NCI-H82 treated with DMSO at 0.1 percent for 48 hours (cell line): ENCODE measurements at regions not wholly inside any gene's neighbourhood (a gene's known extent, or its start where the extent isn't known, plus 50 kb on each side); places are given as distances from the start of the nearest gene placed in this dataset.

ENCODE experiments used
- DNase-seq: peaks from one replicate; lab custom pipeline; 2025; ENCODE audit not compliant: unreplicated experiment; lab: John Stamatoyannopoulos, UW

DNA sequence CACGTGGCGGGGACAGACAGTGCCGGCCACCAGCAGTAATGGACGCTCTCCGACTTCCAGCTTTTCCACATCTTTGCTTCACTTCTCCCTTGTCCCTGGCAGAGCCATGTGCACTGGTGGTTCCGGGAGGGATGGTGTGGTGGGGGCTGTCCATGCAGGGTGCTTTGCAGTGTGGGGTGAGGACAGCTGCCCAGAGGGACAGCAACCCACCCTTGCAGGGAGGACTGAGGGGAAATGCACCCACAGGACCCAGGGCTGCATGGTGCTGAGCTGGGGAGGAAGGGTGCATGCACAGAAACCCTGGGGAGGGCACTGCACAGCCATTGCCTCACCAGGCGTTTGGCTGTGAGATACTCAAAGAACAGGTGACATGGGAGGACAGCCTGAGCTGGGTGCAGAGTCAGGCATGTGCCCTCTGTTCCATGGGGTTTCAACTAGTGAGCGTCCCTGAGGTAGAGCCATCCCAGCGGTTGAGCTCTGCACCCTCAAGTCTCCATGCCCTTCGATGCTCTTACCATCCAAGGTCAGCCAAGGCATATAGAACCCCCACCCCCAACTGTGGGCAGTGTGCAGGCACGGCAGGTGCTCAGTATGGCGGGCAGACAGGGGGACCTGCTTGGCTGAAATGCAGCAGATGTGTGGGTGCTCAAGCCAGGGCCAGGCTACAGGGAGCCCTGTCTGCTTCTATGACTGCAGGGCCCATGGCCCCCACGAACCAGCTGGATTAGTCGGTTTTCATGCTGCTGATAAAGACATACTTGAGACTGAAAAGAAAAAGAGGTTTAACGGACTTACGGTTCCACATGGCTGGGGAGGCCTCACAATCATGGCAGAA, 239.7 kb downstream of the TTLL2 start:
- no peak for DNase-seq

DNA sequence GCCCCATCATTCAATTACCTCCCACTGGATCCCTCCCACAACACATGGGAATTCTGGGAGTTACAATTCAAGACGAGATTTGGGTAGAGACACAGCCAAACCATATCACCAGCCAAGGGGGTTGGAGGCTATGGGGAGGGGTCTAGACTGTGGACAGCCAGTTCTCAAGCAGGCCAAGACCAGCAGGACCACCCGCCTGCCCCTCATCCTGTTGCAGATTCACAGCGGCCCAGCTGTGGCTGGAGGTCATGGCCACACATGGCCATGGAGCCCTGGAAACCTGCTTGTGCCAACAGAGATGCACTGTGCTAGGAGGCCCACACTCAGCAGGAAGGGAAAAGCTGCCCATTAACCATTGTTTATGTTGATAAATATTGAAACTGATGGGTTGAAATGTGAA, 240.5 kb downstream of the TTLL2 start:
- no peak for DNase-seq

DNA sequence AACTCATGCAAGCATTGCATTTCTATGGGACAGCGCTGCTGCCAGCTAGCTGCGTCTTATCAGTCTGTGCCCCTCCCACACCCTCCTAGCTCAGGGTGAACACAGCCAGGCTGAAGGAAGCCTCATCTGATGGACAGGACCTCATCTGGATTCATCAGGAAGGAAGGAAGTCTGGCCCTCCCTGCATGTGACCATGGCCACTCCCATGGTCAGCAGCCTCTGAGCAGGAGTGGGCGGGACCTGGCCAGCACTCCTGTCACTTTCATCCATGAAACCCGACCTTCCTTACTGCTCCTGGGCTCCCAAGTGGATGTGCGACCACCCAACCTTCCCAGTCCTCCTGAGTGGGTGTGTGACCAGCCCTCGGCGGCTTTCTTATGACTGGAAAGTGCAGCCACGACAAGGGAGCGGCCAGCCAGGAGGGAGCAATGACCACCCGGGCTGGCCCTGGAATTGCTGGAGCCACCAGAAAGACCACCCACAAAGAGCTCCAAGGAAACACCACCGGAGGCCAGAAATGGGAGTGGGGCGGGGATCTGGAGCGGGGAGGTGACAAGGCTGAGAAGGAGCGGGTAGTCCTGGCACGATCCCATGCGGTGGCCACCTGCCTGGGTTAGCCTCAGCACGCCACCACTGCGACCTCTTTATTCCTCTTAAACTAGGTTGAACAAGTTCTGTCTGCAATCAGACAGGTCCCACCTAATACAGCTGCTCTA, 241.2 kb downstream of the TTLL2 start:
- DNase-seq: no peak

DNA sequence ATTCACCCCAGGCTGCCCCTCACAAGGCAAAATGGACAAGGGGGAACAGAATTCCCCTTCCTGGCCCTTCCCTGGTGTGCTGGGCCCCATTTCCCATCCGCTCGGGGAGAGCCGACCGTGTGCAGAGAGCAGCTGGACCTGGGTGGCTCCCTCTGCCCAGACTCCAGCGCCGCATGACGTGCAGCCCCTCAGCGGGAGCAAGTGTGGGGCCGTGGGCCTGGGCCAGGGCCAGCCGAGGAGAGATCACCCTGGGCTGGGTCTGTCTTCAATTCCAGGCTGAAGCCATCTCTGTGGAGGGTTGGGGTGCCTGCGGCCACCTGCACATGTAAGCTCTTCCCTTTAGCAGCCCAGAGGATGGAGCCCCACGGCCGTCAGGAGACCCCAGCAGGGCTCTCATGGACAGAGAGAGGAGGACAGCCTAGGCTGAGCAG, 241.8 kb downstream of the TTLL2 start:
- DNase-seq: no peak

GRCh38 chr6:167567142-167568033, 242.5 kb downstream of the TTLL2 start:
- DNase-seq: no peak

DNA sequence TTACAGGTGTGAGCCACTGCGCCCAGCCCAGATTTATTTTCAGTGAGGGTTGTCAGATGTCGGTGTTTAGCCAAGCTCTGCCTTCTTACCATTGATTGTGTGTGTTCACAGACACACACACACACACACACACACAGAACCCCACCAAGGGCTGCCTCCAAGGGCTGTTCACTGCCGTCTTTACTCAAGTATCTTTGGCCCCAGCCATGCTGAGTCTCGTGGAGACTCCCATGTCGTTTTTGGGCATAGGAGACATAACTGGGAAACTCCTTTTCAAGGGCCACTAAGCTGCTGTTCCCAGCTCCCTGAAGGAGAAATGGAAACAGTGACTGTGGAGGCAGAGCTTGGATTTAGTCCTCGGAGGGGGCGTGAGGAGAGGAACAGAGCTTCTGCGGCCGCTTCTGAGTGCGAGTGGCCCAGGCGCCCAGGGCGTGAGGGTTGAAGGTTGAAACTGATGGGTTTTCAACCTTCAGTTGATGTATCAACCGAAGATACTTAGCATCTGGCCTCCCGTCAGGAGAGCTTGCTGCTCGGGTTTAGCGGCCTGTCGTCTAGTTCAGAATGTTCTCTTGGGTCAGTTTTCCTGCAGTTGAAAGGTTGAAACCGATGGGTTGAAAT, 243.6 kb downstream of the TTLL2 start:
- DNase-seq: no peak

DNA sequence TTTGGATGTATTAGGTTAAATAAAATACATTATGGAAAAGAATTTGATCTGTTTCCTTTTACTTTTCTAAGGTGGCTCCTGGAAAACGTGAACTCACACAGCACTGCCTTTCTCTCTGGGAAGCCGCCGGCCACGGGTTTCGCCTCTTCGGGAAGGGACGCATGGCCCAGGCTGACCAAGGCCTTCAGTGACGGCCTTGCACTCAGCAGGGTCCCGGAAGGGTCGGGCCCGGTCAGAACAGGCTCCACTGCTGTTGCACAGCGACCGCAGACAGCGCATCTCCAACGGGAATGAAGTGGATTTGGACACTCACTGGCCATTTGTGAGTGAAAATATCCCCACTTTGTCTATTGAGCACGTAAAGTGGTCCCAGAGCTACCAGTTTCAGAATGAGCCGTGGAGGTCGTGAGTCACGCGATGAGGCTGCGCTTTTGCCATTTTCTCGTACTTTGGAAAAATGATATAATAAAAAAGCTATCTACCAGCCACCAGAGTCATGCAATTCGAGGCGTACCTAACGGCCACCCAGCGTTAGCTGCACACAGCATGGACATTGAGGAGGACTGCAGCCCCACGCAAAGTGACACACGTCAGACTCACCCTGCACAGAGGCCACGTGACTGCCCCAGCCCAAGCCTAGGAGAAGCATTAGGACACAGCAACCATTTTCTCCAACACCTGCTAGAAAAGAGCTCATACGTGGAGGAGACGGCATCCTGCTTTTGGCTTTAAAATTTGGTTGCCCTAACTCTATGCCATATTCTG, 244.3 kb downstream of the TTLL2 start:
- no peak for DNase-seq

GRCh38 chr6:167569879-167570278, 245.0 kb downstream of the TTLL2 start:
- DNase-seq: no peak

GRCh38 chr6:167570460-167571400, 245.8 kb downstream of the TTLL2 start:
- DNase-seq: no peak

DNA sequence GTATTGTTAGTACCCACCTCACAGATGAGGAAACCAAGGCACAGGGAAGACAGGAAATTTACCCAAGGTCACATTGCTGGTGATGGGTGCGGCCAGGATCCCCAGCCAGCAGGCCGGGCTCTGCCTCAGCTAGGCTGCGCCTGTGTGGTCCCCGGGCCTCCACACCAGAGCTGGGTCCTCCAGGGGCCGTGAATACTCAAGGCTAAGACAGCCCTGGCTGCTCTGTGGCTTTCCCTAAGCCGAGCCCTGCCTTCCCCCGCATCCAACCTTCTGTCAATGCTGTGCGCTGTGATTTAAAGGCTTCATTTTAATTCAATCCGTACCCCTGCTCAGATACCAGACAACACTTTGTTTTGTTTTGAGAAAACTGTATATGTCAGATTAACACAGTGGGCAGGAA, 246.7 kb downstream of the TTLL2 start:
- DNase-seq: no peak

GRCh38 chr6:167572106-167572505, 247.2 kb downstream of the TTLL2 start:
- DNase-seq: no peak

DNA sequence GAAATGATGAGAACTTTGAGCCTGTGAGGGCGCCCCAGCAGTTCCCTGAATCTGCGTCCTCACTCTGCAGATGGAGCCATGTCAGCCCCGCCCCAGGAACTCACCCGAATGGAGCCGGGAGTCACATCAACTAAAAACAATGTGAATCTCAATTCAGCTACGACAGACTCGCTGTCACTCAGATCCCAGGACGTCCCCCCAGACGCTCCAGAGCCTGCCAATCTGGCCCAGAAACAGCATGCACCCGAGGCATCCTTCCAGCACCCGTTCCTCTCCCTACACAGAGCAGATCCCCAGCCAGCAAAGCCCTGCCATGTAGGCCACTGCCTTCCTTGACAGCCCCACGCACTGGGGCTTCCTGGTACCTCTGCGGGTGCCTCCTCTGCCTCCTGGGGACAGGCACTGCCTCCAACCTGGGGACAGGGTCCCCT, 248.0 kb downstream of the TTLL2 start:
- no peak for DNase-seq

DNA sequence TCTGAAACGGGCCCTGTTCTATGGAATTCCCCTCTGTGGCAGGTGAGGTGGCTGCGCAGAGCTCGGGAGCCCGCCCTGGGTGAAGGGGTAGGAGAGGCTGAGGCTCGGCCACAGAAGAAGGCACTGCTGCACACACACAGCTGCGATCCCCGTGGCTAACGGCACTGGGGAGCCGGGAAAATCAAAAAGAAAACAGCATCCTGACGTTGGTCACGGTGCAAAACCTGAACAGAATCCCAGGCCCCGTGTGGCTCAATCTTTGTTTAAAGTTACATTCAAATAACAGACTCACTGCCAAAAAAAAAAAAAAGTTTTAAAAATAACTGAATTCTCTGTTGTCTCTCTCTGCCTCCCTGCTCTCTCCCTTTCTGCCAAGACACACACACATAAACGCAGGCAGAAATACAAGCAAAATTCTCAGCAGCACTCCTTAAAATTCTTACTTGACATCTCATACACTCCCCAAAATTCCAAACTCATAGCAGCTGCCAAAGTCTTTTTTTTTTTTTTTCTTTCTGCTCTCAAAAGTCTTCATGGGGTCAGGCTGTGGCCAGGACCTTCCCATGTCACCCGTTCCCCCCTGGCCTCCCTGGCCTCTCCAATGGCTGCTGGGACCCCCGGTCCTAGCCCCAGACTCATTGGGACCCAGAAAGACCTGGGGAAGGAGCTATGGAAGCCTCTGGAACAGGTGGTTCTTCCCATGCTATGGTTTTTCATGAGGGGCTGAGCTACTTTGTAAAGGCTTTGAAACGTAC, 248.8 kb downstream of the TTLL2 start:
- DNase-seq: no peak

GRCh38 chr6:167574431-167575151, 249.7 kb downstream of the TTLL2 start:
- DNase-seq: no peak

GRCh38 chr6:167575158-167575696, 250.3 kb downstream of the TTLL2 start:
- no peak for DNase-seq

DNA sequence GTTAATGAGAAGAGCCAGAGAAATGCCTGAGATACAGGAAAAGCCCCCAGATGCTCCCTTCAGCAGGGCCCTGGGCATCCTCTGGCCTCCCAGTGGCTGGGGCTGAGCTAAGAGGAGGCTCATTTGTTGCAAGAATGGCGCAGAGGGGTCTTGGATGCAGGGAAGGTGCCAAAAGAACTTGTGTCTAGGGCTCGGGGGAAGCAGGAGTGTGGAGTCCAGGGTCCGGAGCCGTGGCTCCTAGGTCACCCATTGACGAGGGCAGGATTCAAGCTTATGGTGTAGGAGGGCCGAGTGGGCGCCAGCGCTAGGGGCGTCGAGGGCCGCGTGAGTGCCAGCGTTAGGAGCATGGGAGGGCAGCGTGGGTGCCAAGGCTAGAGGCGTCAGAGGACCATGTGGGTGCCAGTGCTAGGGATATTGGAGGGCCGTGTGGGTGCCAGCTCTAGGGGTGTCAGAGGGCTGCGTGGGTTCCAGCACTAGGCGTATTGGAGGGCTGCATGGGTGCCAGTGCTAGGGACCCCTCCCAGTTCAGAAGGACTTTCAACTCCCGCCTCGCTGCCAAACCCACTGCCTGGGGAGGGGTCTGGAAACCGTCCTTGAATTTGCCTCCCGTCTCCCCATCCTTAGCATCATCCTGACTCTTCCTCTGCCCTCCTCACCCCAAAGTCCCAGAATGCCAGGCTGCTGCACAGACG, 250.5 kb upstream of the AFDN start:
- no peak for DNase-seq
